Mesothelial cell of epicardium (in vitro differentiated cells): ENCODE measurements at regions not wholly inside any gene's neighbourhood (a gene's known extent, or its start where the extent isn't known, plus 50 kb on each side); places are given as distances from the start of the nearest gene placed in this dataset.

Experiments
- DNase-seq, 2 experiments: peaks; one replicate each; pipeline ENCODE4 v3.0.0; 2021; ENCODE audit warnings: low spot score in 2 of 2; ENCODE audit not compliant: unreplicated experiment in 2 of 2
- H3K27ac Mint-ChIP-seq: 2 replicates; pipeline ENCODE4 v1.8.0; 2021; ENCODE audit warnings: mixed read lengths
- H3K27me3 Mint-ChIP-seq: 2 replicates; pipeline ENCODE4 v1.8.0; 2021; ENCODE audit warnings: low read depth, mixed read lengths
- H3K36me3 Mint-ChIP-seq: 2 replicates; pipeline ENCODE4 v1.8.0; 2021; ENCODE audit warnings: mixed read lengths
- H3K4me1 Mint-ChIP-seq: 2 replicates; pipeline ENCODE4 v1.8.0; 2021; ENCODE audit warnings: mixed read lengths
- H3K4me3 Mint-ChIP-seq: 2 replicates; pipeline ENCODE4 v1.8.0; 2021; ENCODE audit warnings: mild to moderate bottlenecking, moderate library complexity, mixed read lengths
- H3K9me3 Mint-ChIP-seq: 2 replicates; pipeline ENCODE4 v1.8.0; 2021; ENCODE audit warnings: mixed read lengths
- TF ChIP-seq, protein P1 (sequence below): fragments of 200-600 bp; sonication (generic); IDR thresholded peaks from one replicate; pipeline ENCODE4 v1.5.0; 2021; ENCODE audit warnings: antibody characterized with exemption; ENCODE audit not compliant: unreplicated experiment

GRCh38 chr5:74371621-74372020 lies 268.9 kb downstream of the ENC1 start:
- H3K27ac Mint-ChIP-seq: no peak overlapping the region
- TF ChIP-seq, protein P1, sequence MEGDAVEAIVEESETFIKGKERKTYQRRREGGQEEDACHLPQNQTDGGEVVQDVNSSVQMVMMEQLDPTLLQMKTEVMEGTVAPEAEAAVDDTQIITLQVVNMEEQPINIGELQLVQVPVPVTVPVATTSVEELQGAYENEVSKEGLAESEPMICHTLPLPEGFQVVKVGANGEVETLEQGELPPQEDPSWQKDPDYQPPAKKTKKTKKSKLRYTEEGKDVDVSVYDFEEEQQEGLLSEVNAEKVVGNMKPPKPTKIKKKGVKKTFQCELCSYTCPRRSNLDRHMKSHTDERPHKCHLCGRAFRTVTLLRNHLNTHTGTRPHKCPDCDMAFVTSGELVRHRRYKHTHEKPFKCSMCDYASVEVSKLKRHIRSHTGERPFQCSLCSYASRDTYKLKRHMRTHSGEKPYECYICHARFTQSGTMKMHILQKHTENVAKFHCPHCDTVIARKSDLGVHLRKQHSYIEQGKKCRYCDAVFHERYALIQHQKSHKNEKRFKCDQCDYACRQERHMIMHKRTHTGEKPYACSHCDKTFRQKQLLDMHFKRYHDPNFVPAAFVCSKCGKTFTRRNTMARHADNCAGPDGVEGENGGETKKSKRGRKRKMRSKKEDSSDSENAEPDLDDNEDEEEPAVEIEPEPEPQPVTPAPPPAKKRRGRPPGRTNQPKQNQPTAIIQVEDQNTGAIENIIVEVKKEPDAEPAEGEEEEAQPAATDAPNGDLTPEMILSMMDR: no peak
- no peaks in the 10 kb centered on the region for H3K9me3 Mint-ChIP-seq
- DNase-seq: no peak
- H3K36me3 Mint-ChIP-seq: no peaks in the 10 kb centered on the region
- peaks cover 29% of the 10 kb centered on the region for H3K4me1 Mint-ChIP-seq
- no peaks in the 10 kb centered on the region for H3K27me3 Mint-ChIP-seq
- H3K4me3 Mint-ChIP-seq: no peak overlapping the region

- TF ChIP-seq, protein P1: no peak
- no peak overlapping the region for H3K4me3 Mint-ChIP-seq
- H3K36me3 Mint-ChIP-seq: no peaks in the 10 kb centered on the region
- H3K9me3 Mint-ChIP-seq: peaks cover 10% of the 10 kb centered on the region
- no peak for DNase-seq
- no peak overlapping the region for H3K27ac Mint-ChIP-seq
- H3K4me1 Mint-ChIP-seq: peaks cover 24% of the 10 kb centered on the region
- H3K27me3 Mint-ChIP-seq: no peaks in the 10 kb centered on the region
Measured at GRCh38 chr5:74370168-74370567, 270.4 kb downstream of the ENC1 start.

DNA sequence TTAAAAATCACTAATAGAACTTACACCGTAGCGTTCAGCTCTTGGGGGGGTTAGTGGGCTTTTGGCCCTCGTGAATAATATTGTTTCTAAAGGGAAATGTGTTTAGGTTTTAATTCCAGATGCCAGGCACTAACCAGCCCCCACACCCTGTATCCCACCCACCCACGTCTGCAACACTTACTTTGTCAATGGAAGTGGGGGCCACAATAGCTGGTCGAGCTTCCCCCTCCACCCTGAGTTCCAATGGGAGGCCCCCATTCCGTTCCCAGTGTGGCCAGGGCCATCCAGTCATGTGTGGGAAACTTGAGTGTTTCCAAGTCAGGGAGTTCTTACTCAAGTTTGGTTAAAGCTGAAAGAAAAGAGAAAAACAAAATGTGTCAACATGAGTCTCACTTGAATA lies 271.4 kb downstream of the ENC1 start:
- TF ChIP-seq, protein P1: no peak
- no peaks in the 10 kb centered on the region for H3K27me3 Mint-ChIP-seq
- H3K9me3 Mint-ChIP-seq: peaks cover 10% of the 10 kb centered on the region
- no peak overlapping the region for H3K4me3 Mint-ChIP-seq
- peaks cover 24% of the 10 kb centered on the region for H3K4me1 Mint-ChIP-seq
- DNase-seq: no peak
- H3K27ac Mint-ChIP-seq: no peak overlapping the region
- H3K36me3 Mint-ChIP-seq: no peaks in the 10 kb centered on the region

DNA sequence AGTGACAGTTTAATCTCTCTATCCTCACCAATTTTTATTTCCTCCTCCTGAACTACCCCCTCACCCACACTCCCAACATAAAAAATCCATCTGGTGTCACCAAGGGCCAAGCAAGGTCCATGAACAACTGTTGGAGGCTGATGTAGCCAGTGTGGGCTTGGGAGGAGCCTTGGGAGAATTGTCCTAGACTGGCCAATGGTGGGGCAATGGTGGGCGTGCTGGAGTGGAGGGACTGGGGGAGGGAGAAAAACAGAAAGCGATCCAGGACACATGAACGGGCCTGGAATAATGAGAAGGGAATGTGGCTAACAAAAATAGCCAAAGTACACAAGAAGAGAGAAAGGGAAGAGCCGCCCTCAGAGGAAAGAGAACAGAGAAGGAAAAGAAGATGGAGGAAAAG lies 272.6 kb downstream of the ENC1 start:
- peaks cover 24% of the 10 kb centered on the region for H3K4me1 Mint-ChIP-seq
- peaks cover 2% of the 10 kb centered on the region for H3K27me3 Mint-ChIP-seq
- H3K36me3 Mint-ChIP-seq: no peaks in the 10 kb centered on the region
- no peak overlapping the region for H3K4me3 Mint-ChIP-seq
- no peak overlapping the region for H3K27ac Mint-ChIP-seq
- H3K9me3 Mint-ChIP-seq: peaks cover 10% of the 10 kb centered on the region
- TF ChIP-seq, protein P1: no peak
- no peak for DNase-seq

DNA sequence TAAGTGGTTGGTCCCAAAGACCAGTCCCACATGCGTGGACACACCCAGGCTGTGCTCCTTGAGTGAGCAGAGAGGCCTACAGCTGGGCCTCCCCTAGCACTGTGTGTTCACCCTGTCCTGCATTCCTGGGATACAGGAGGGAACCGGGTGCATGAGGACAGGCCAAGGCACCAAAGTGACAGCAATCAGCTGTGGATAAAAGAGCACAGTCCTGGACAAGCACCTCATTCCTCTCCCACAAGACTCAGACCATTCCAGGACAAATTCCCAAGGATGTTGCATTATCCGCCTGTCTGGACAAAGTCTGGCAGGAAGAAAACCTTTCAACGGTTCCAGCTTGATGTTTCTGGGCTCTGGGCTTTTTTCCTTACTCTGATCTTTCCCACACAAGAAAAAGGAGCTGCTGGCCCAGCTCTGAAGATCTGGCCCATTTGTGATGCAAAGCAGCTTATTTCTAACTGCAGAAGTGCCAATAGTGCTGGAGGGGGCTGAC lies 273.2 kb downstream of the ENC1 start:
- Mint-ChIP-seq H3K27me3 (peaks cover 2% of the 10 kb centered on the region), H3K36me3 (no peaks in the 10 kb centered on the region), H3K27ac (peak overlapping the region; percentile 34), H3K4me1 (peaks cover 24% of the 10 kb centered on the region), H3K9me3 (peaks cover 10% of the 10 kb centered on the region), H3K4me3 (no peak overlapping the region)
- TF ChIP-seq, protein P1: no peak
- DNase-seq: no peak

DNA sequence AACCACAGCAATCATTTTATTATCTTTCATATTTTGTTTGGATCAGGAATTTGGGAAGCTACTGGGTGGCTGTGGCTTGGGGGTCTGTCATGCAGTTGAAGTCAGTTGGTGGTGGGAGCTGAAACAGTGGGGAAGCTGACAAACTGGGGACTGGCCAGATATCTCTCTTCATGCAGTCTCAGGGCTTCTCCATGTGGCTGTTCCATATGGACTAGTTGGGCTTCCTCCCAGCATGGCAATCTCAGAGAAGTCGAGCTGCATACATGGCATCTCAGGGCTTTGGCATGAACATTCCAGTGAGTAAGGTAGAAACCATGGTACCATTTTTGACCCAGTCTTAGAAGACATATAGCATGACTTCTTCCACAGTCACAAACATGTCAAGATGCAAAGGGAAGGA lies 274.8 kb downstream of the ENC1 start:
- DNase-seq: no peak
- peaks cover 2% of the 10 kb centered on the region for H3K27me3 Mint-ChIP-seq
- no peak overlapping the region for H3K27ac Mint-ChIP-seq
- H3K36me3 Mint-ChIP-seq: no peaks in the 10 kb centered on the region
- TF ChIP-seq, protein P1: no peak
- H3K9me3 Mint-ChIP-seq: peaks cover 10% of the 10 kb centered on the region
- peaks cover 25% of the 10 kb centered on the region for H3K4me1 Mint-ChIP-seq
- no peak overlapping the region for H3K4me3 Mint-ChIP-seq
